K562 (cell line): ENCODE measurements at regions not wholly inside any gene's neighbourhood (a gene's known extent, or its start where the extent isn't known, plus 50 kb on each side); places are given as distances from the start of the nearest gene placed in this dataset.
A peak's percentile ranks its signal among the peaks of the same experiment; 100 is the strongest.
"Not testable (repeated sequence)": the region's sequence is repeated elsewhere in the genome, so short reads cannot be mapped to it uniquely, and the experiment has no call there.

ENCODE experiments used
- ATAC-seq: fragments of 200-7000 bp; cut with Tn5 transposase; 3 replicates; pipeline ENCODE4 v1.9.1; 2020; ENCODE audit warnings: moderate library complexity
- BruUV-seq: library from RNA; stranded (reverse); fragments of 400-500 nt; replicated peaks from 2 replicates; lab custom pipeline; 2021; lab: Mats Ljungman, UMichigan
- CTCF ChIA-PET: fragments of 300-600 bp; formaldehyde crosslinking; extraction: SDS; loops from one replicate; lab custom pipeline; 2021; ENCODE audit warnings: low intra/inter-chr PET ratio; lab: Yijun Ruan, JAX
- POLR2A ChIA-PET: fragments of 300-600, 350-650 bp; sonication (Branson Sonifier 250); formaldehyde crosslinking; extraction: SDS; loops from one replicate; lab custom pipeline; 2021; ENCODE audit warnings: antibody characterized with exemption, inconsistent platforms; lab: Yijun Ruan, JAX
- DNase-seq, 4 experiments: peaks; one replicate each; pipeline versions ENCODE4 v3.0.0 to v3.0.0-alpha.2; 2011 to 2018; ENCODE audit warnings: low spot score in 3 of 4, mixed read lengths in 3 of 4; ENCODE audit errors: extremely low read depth in 1 of 4
- FAIRE-seq: peaks from 2 replicates; lab custom pipeline; 2011; peaks lifted over from hg19 to GRCh38; lab: Jason Lieb, UNC
- H2AFZ ChIP-seq: 2 replicates; pipeline ENCODE4 v1.6.0; 2011; ENCODE audit warnings: low read depth, low read length, control low read depth, inconsistent platforms
- H3K27ac ChIP-seq: fragments of 200-600 bp; 3 replicates; pipeline ENCODE4 v1.8.0; 2011; ENCODE audit warnings: low read depth, mild to moderate bottlenecking, control low read depth, inconsistent platforms, low read length, moderate library complexity, mixed read lengths; ENCODE audit errors: extremely low read depth
- H3K27me3 ChIP-seq, 2 experiments: fragments of 300-600 bp in 1 of 2; 2 replicates in 1 of 2; 3 replicates in 1 of 2; pipeline versions ENCODE4 v1.6.0 to v1.8.0; 2011; ENCODE audit warnings: inconsistent platforms in 2 of 2, low read length in 2 of 2, mild to moderate bottlenecking in 1 of 2, mixed read lengths in 1 of 2, moderate library complexity in 1 of 2; ENCODE audit not compliant: control insufficient read depth in 2 of 2, insufficient read depth in 2 of 2
- H3K36me3 ChIP-seq: fragments of 300-600 bp; 3 replicates; pipeline ENCODE4 v1.8.0; 2011; ENCODE audit warnings: mild to moderate bottlenecking, low read length, inconsistent platforms; ENCODE audit not compliant: control insufficient read depth, insufficient read depth
- H3K4me1 ChIP-seq, 2 experiments: fragments of 200-600 bp in 1 of 2; replicated peaks in 1 of 2; 2 replicates in 1 of 2; 3 replicates in 1 of 2; pipeline versions ENCODE4 v1.5.1 to v1.8.0; 2011; ENCODE audit warnings: inconsistent platforms in 2 of 2, low read length in 2 of 2, mild to moderate bottlenecking in 1 of 2, mixed read lengths in 1 of 2, moderate library complexity in 1 of 2; ENCODE audit not compliant: control insufficient read depth in 2 of 2, insufficient read depth in 2 of 2
- H3K4me2 ChIP-seq: 2 replicates; pipeline ENCODE4 v1.6.1; 2011; ENCODE audit warnings: low read length, control low read depth, inconsistent platforms, mixed read lengths; ENCODE audit not compliant: insufficient read depth
- H3K4me3 ChIP-seq: fragments of 200-600 bp; sonication (generic), shearing (Covaris generic); 2 replicates; pipeline ENCODE4 v1.5.1; 2016; ENCODE audit warnings: control low read depth, inconsistent platforms
- H3K79me2 ChIP-seq: fragments of 200-600 bp; 3 replicates; pipeline ENCODE4 v1.8.0; 2011; ENCODE audit warnings: low read length, inconsistent platforms; ENCODE audit not compliant: control insufficient read depth, insufficient read depth
- H3K9ac ChIP-seq, 2 experiments: 2 replicates each; pipeline versions ENCODE4 v1.6.0 to v1.6.1; 2011; ENCODE audit warnings: low read depth in 2 of 2, low read length in 2 of 2, control low read depth in 1 of 2, inconsistent platforms in 1 of 2, mild to moderate bottlenecking in 1 of 2, mixed read lengths in 1 of 2; ENCODE audit not compliant: insufficient read depth in 1 of 2
- H3K9me1 ChIP-seq: one replicate; pipeline ENCODE4 v1.6.0; 2011; ENCODE audit warnings: inconsistent platforms, mild to moderate bottlenecking, low read length, moderate library complexity; ENCODE audit not compliant: control insufficient read depth, insufficient read depth
- H3K9me3 ChIP-seq: replicated peaks from 2 replicates; pipeline ENCODE4 v1.5.1; 2011; ENCODE audit warnings: low read depth, low read length, inconsistent platforms; ENCODE audit not compliant: control insufficient read depth, insufficient read depth
- H4K20me1 ChIP-seq: replicated peaks from 2 replicates; pipeline ENCODE4 v1.6.1; 2011; ENCODE audit warnings: low read length, inconsistent platforms, mixed read lengths; ENCODE audit not compliant: control insufficient read depth, insufficient read depth
- ZBTB40 ChIP-seq, 2 experiments: fragments of 450-650 bp in 1 of 2; sonication (generic) in 1 of 2; formaldehyde crosslinking in 1 of 2; IDR thresholded peaks; 2 replicates each; pipeline versions ENCODE4 v1.7.1 to v1.9.0; 2016 to 2022; ENCODE audit warnings: inconsistent platforms in 1 of 2, mild to moderate bottlenecking in 1 of 2, missing genetic modification reagents in 1 of 2
- WGBS: fragments of 100-300 bp; shearing (Covaris generic); methylation state at CpG from one replicate; pipeline ENCODE4 v1.1.6; 2016; ENCODE audit warnings: low coverage, mixed read lengths; ENCODE audit not compliant: insufficient coverage; ENCODE audit errors: missing lambda C conversion rate; 5-methylcytosine and 5-hydroxymethylcytosine counted together
- in situ Hi-C: fragments of 300-500 bp; cut with MboI; formaldehyde crosslinking; loops from 4 replicates; pipeline ENCODE4 v1.15.0; 2018; ENCODE audit warnings: inconsistent platforms, mixed read lengths
- intact Hi-C: fragments of 100-400 bp; cut with micrococcal nuclease; formaldehyde crosslinking; loops from 2 replicates; pipeline ENCODE4 v1.14.2; 2022

- H2AFZ ChIP-seq; H3K27me3 ChIP-seq; H3K9me3 ChIP-seq; H3K27ac ChIP-seq; FAIRE-seq; H3K4me3 ChIP-seq; H4K20me1 ChIP-seq; H3K9me1 ChIP-seq; in situ Hi-C loops; intact Hi-C loops; H3K9ac ChIP-seq; DNase-seq; H3K4me1 ChIP-seq; BruUV-seq; H3K4me2 ChIP-seq; POLR2A ChIA-PET; CTCF ChIA-PET; ATAC-seq; H3K79me2 ChIP-seq; H3K36me3 ChIP-seq; TF ChIP-seq ZBTB40 (CRISPR knock-in tag; IDR thresholded peaks at IDR 0.05): not testable (repeated sequence)
- WGBS: no CpG with 5 or more reads among the region's 1 CpG
- peak; percentile 59 for TF ChIP-seq ZBTB40 (IDR thresholded peaks at IDR 0.05)
Observed at GRCh38 chr16:16742573-16742972, 363.6 kb downstream of the NPIPA7 start.

- H2AFZ ChIP-seq, DNase-seq, POLR2A ChIA-PET, ATAC-seq, H3K79me2 ChIP-seq, H3K9ac ChIP-seq, BruUV-seq, H3K4me2 ChIP-seq, CTCF ChIA-PET, H3K4me3 ChIP-seq, FAIRE-seq, H4K20me1 ChIP-seq, H3K9me1 ChIP-seq, H3K36me3 ChIP-seq, H3K27ac ChIP-seq, H3K27me3 ChIP-seq, intact Hi-C loops, H3K9me3 ChIP-seq, H3K4me1 ChIP-seq: not testable (repeated sequence)
- in situ Hi-C loops: loop anchor here (5.0 kb wide), 1 partner anchor 1852 kb away; no protein-coding TSS in a partner anchor
- 43% methylated on average over 1 of the region's 5 CpGs for WGBS
Observed at GRCh38 chr16:16754992-16755667, 376.2 kb downstream of the NPIPA7 start.
